ENCODE measurements at regions not wholly inside any gene's neighbourhood (a gene's known extent, or its start where the extent isn't known, plus 50 kb on each side); places are given as distances from the start of the nearest gene placed in this dataset.
"Not testable (repeated sequence)": the region's sequence is repeated elsewhere in the genome, so short reads cannot be mapped to it uniquely, and the experiment has no call there.

- no peak for TF ChIP-seq CTCF (IDR thresholded peaks at IDR 0.05; ENCODE audit: partially characterized antibody, unreplicated experiment)
- Mint-ChIP-seq H3K9me3 (ENCODE audit: unreplicated experiment) (no peaks in the 10 kb centered on the region), H3K4me3 (ENCODE audit: unreplicated experiment) (no peak overlapping the region), H3K4me1 (ENCODE audit: low read depth, unreplicated experiment) (no peaks in the 10 kb centered on the region), H3K36me3 (ENCODE audit: unreplicated experiment) (peaks cover 15% of the 10 kb centered on the region), H3K27me3 (ENCODE audit: unreplicated experiment) (peaks cover 2% of the 10 kb centered on the region), H3K27ac (ENCODE audit: unreplicated experiment) (no peak overlapping the region)
- DNase-seq, result no peak
These were observed 91.9 kb upstream of the PPP2R5C start for GRCh38 chr14:101669629-101670028.

GRCh38 chr14:101673873-101674272 is 87.6 kb upstream of the PPP2R5C start:
- DNase-seq, result no peak
- no peaks in the 10 kb centered on the region for H3K4me1 Mint-ChIP-seq (ENCODE audit: low read depth, unreplicated experiment)
- TF ChIP-seq CTCF (IDR thresholded peaks at IDR 0.05; ENCODE audit: partially characterized antibody, unreplicated experiment), result no peak
- no peaks in the 10 kb centered on the region for H3K9me3 Mint-ChIP-seq (ENCODE audit: unreplicated experiment)
- H3K27ac Mint-ChIP-seq (ENCODE audit: unreplicated experiment), result no peak overlapping the region
- peaks cover 15% of the 10 kb centered on the region for H3K36me3 Mint-ChIP-seq (ENCODE audit: unreplicated experiment)
- H3K27me3 Mint-ChIP-seq (ENCODE audit: unreplicated experiment), result no peaks in the 10 kb centered on the region
- no peak overlapping the region for H3K4me3 Mint-ChIP-seq (ENCODE audit: unreplicated experiment)

- not testable (repeated sequence) for H3K27ac Mint-ChIP-seq (ENCODE audit: unreplicated experiment); H3K4me3 Mint-ChIP-seq (ENCODE audit: unreplicated experiment); H3K9me3 Mint-ChIP-seq (ENCODE audit: unreplicated experiment); H3K36me3 Mint-ChIP-seq (ENCODE audit: unreplicated experiment); H3K27me3 Mint-ChIP-seq (ENCODE audit: unreplicated experiment); DNase-seq; H3K4me1 Mint-ChIP-seq (ENCODE audit: low read depth, unreplicated experiment)
These were observed 85.7 kb upstream of the PPP2R5C start for GRCh38 chr14:101675835-101676234.

- not testable (repeated sequence) for H3K27me3 Mint-ChIP-seq (ENCODE audit: unreplicated experiment)
These were observed 83.6 kb upstream of the PPP2R5C start for GRCh38 chr14:101677912-101678327.

GRCh38 chr14:101681795-101682194 is 79.7 kb upstream of the PPP2R5C start:
- H3K9me3 Mint-ChIP-seq (ENCODE audit: unreplicated experiment), result no peaks in the 10 kb centered on the region
- peaks cover 4% of the 10 kb centered on the region for H3K27me3 Mint-ChIP-seq (ENCODE audit: unreplicated experiment)
- no peak for TF ChIP-seq CTCF (IDR thresholded peaks at IDR 0.05; ENCODE audit: partially characterized antibody, unreplicated experiment)
- DNase-seq, result no peak
- H3K4me1 Mint-ChIP-seq (ENCODE audit: low read depth, unreplicated experiment), result no peaks in the 10 kb centered on the region
- H3K27ac Mint-ChIP-seq (ENCODE audit: unreplicated experiment), result no peak overlapping the region
- H3K4me3 Mint-ChIP-seq (ENCODE audit: unreplicated experiment), result no peak overlapping the region
- peaks cover 4% of the 10 kb centered on the region for H3K36me3 Mint-ChIP-seq (ENCODE audit: unreplicated experiment)

More at GRCh38 chr14:101677912-101678327, 83.6 kb upstream of the PPP2R5C start:
- DNase-seq; H3K36me3 Mint-ChIP-seq (ENCODE audit: unreplicated experiment); H3K4me1 Mint-ChIP-seq (ENCODE audit: low read depth, unreplicated experiment); H3K27ac Mint-ChIP-seq (ENCODE audit: unreplicated experiment); H3K4me3 Mint-ChIP-seq (ENCODE audit: unreplicated experiment); H3K9me3 Mint-ChIP-seq (ENCODE audit: unreplicated experiment): not testable (repeated sequence)

- TF ChIP-seq CTCF (IDR thresholded peaks at IDR 0.05; ENCODE audit: partially characterized antibody, unreplicated experiment), result no peak
- Mint-ChIP-seq H3K36me3 (ENCODE audit: unreplicated experiment) (peaks cover 4% of the 10 kb centered on the region), H3K27me3 (ENCODE audit: unreplicated experiment) (peaks cover 6% of the 10 kb centered on the region), H3K9me3 (ENCODE audit: unreplicated experiment) (no peaks in the 10 kb centered on the region), H3K4me3 (ENCODE audit: unreplicated experiment) (no peak overlapping the region), H3K27ac (ENCODE audit: unreplicated experiment) (no peak overlapping the region), H3K4me1 (ENCODE audit: low read depth, unreplicated experiment) (no peaks in the 10 kb centered on the region)
- no peak for DNase-seq
These were observed 78.1 kb upstream of the PPP2R5C start for GRCh38 chr14:101683365-101683764.

All from glutamatergic neuron (in vitro differentiated cells).